ENCODE measurements at regions not wholly inside any gene's neighbourhood (a gene's known extent, or its start where the extent isn't known, plus 50 kb on each side); places are given as distances from the start of the nearest gene placed in this dataset.

- CTCF ChIA-PET, result no interaction called here
- POLR2A ChIA-PET, result no interaction called here
- Histone ChIP-seq H3K9me3 (ENCODE audit: control insufficient read depth, insufficient read depth, low read depth, low read length) (no peaks in the 10 kb centered on the region), H3K36me3 (ENCODE audit: control insufficient read depth in 2 of 2, insufficient read depth in 1 of 2, low read length in 2 of 2) (no peaks in the 10 kb centered on the region), H3K27ac (ENCODE audit: extremely low read depth, low read depth, low read length) (no peak overlapping the region), H3K4me3 (ENCODE audit: low read depth, low read length) (no peak overlapping the region), H3K4me1 (ENCODE audit: control insufficient read depth, insufficient read depth, low read length) (peaks cover 10% of the 10 kb centered on the region)
- no peak for TF ChIP-seq ZNF654 (tag by site-specific recombination; IDR thresholded peaks at IDR 0.05; ENCODE audit: low read depth)
- no peak for TF ChIP-seq KLF16 (tag by site-specific recombination; IDR thresholded peaks at IDR 0.05)
- no peak for TF ChIP-seq ZNF214 (tag by site-specific recombination; IDR thresholded peaks at IDR 0.05; ENCODE audit: borderline replicate concordance)
- no peak for TF ChIP-seq SCRT1 (tag by site-specific recombination; IDR thresholded peaks at IDR 0.05; ENCODE audit: borderline replicate concordance)
- no peak for TF ChIP-seq TCF7L2 (IDR thresholded peaks at IDR 0.05; ENCODE audit: borderline replicate concordance, low read depth, low read length)
- TF ChIP-seq ZNF558 (tag by site-specific recombination; IDR thresholded peaks at IDR 0.05), result no peak
- TF ChIP-seq TRIM28 (IDR thresholded peaks at IDR 0.05; ENCODE audit: borderline replicate concordance, low read length), result no peak
- TF ChIP-seq PRDM6 (tag by site-specific recombination; IDR thresholded peaks at IDR 0.05), result no peak
- no peak for TF ChIP-seq GLI4 (tag by site-specific recombination; IDR thresholded peaks at IDR 0.05)
- no peak for TF ChIP-seq ZNF112 (tag by site-specific recombination; IDR thresholded peaks at IDR 0.05)
- no peak for TF ChIP-seq MZF1 (tag by site-specific recombination; IDR thresholded peaks at IDR 0.05; ENCODE audit: borderline replicate concordance)
- TF ChIP-seq ZNF747 (tag by site-specific recombination; IDR thresholded peaks at IDR 0.05), result no peak
- no peak for TF ChIP-seq GLIS2 (tag by site-specific recombination; IDR thresholded peaks at IDR 0.05)
- no peak for TF ChIP-seq PRDM10 (tag by site-specific recombination; IDR thresholded peaks at IDR 0.05)
- TF ChIP-seq ZFP69B (tag by site-specific recombination; IDR thresholded peaks at IDR 0.05), result no peak
- no peak for TF ChIP-seq ZNF76 (tag by site-specific recombination; IDR thresholded peaks at IDR 0.05; ENCODE audit: borderline replicate concordance, low read depth)
- no peak for TF ChIP-seq ZNF792 (tag by site-specific recombination; IDR thresholded peaks at IDR 0.05)
Observed at GRCh38 chr13:22077764-22078163, 406.9 kb downstream of the FGF9 start.

GRCh38 chr13:22079961-22080360, 409.1 kb downstream of the FGF9 start:
- Histone ChIP-seq H3K27ac (ENCODE audit: extremely low read depth, low read depth, low read length) (no peak overlapping the region), H3K36me3 (ENCODE audit: control insufficient read depth in 2 of 2, insufficient read depth in 1 of 2, low read length in 2 of 2) (no peaks in the 10 kb centered on the region), H3K9me3 (ENCODE audit: control insufficient read depth, insufficient read depth, low read depth, low read length) (no peaks in the 10 kb centered on the region), H3K4me1 (ENCODE audit: control insufficient read depth, insufficient read depth, low read length) (peaks cover 10% of the 10 kb centered on the region), H3K4me3 (ENCODE audit: low read depth, low read length) (no peak overlapping the region)
- ChIA-PET CTCF (no interaction called here), POLR2A (no interaction called here)
- TF ChIP-seq ZNF23 (tag by site-specific recombination; IDR thresholded peaks at IDR 0.05; ENCODE audit: borderline replicate concordance), result no peak
- no peak for TF ChIP-seq GLI2 (tag by site-specific recombination; IDR thresholded peaks at IDR 0.05; ENCODE audit: borderline replicate concordance, low read depth)
- TF ChIP-seq ZNF645 (tag by site-specific recombination; IDR thresholded peaks at IDR 0.05), result no peak
- TF ChIP-seq ZNF148 (tag by site-specific recombination; IDR thresholded peaks at IDR 0.05; ENCODE audit: borderline replicate concordance), result no peak
- TF ChIP-seq ZBTB10 (tag by site-specific recombination; IDR thresholded peaks at IDR 0.05), result no peak
- TF ChIP-seq ZBTB48 (tag by site-specific recombination; IDR thresholded peaks at IDR 0.05), result no peak
- no peak for TF ChIP-seq ZNF548 (tag by site-specific recombination; IDR thresholded peaks at IDR 0.05)
- no peak for TF ChIP-seq ZNF114 (tag by site-specific recombination; IDR thresholded peaks at IDR 0.05)
- TF ChIP-seq ZNF658 (tag by site-specific recombination; IDR thresholded peaks at IDR 0.05), result no peak
